ENCODE measurements at regions not wholly inside any gene's neighbourhood (a gene's known extent, or its start where the extent isn't known, plus 50 kb on each side); places are given as distances from the start of the nearest gene placed in this dataset.

GRCh38 chr6:159615918-159616317 lies 77.1 kb downstream of the SOD2 start:
- FAIRE-seq (no peak), DNase-seq (ENCODE audit: extremely low read depth in 1 of 4, low spot score in 3 of 4) (no peak), ATAC-seq (no peak)
- in situ Hi-C loops (cut with MboI): no loop called here
- TF ChIP-seq PCBP1 (IDR thresholded peaks at IDR 0.05; ENCODE audit: low read depth, low read length, poor library complexity, severe bottlenecking) (no peak), CREB3 (tag; conservative IDR thresholded peaks at IDR 0.05; ENCODE audit: low read depth) (no peak), ZNF766 (CRISPR knock-in tag; conservative IDR thresholded peaks at IDR 0.05) (no peak), ZNF780A (CRISPR knock-in tag; IDR thresholded peaks at IDR 0.05) (no peak), ZNF184 (CRISPR knock-in tag; IDR thresholded peaks at IDR 0.05) (no peak), KDM5B (IDR thresholded peaks at IDR 0.05; ENCODE audit: insufficient replicate concordance, low read depth, low read length) (no peak), E4F1 (CRISPR knock-in tag; IDR thresholded peaks at IDR 0.05; ENCODE audit: borderline replicate concordance) (no peak), FUS (optimal IDR thresholded peaks at IDR 0.05; ENCODE audit: low read depth, low read length) (no peak), SRSF7 (optimal IDR thresholded peaks at IDR 0.05; ENCODE audit: low read depth, low read length) (no peak), DEAF1 (CRISPR knock-in tag; IDR thresholded peaks at IDR 0.05) (no peak)
- Histone ChIP-seq H2AFZ (ENCODE audit: low read depth, low read length) (no peak overlapping the region), H3K9me3 (replicated peaks; ENCODE audit: control insufficient read depth, insufficient read depth, low read depth, low read length) (peaks cover 2% of the 10 kb centered on the region; the same call in 1 of the 2 replicates), H3K4me3 (no peak overlapping the region), H3K79me2 (ENCODE audit: control insufficient read depth, insufficient read depth, low read length) (no peaks in the 10 kb centered on the region), H4K20me1 (replicated peaks; ENCODE audit: control insufficient read depth, insufficient read depth, low read length) (no peaks in the 10 kb centered on the region), H3K4me2 (ENCODE audit: insufficient read depth, low read length) (no peak overlapping the region), H3K27ac (ENCODE audit: extremely low read depth, low read depth, low read length) (no peak overlapping the region), H3K27me3 (ENCODE audit: control insufficient read depth in 2 of 2, insufficient read depth in 2 of 2, low read length in 2 of 2) (peaks cover 4 to 31% of the 10 kb centered on the region in 2 experiments; a peak in 4 of 5 replicates), H3K4me1 (replicated peaks in 1 of 2; ENCODE audit: control insufficient read depth in 2 of 2, insufficient read depth in 2 of 2, low read length in 2 of 2) (no peaks in the 10 kb centered on the region), H3K9ac (ENCODE audit: insufficient read depth in 1 of 2, low read depth in 2 of 2, low read length in 2 of 2) (no peak overlapping the region), H3K9me1 (ENCODE audit: control insufficient read depth, insufficient read depth, low read length) (no peaks in the 10 kb centered on the region), H3K36me3 (ENCODE audit: control insufficient read depth, insufficient read depth, low read length) (no peaks in the 10 kb centered on the region)
- 0% methylated on average over 3 of the region's 3 CpGs for WGBS (ENCODE audit: insufficient coverage, low coverage, missing lambda C conversion rate)
- intact Hi-C loops (cut with micrococcal nuclease): no loop called here
- no TSS peak for BruUV-seq (replicated peaks)
- ChIA-PET CTCF (ENCODE audit: low intra/inter-chr PET ratio) (no interaction called here), POLR2A (interaction anchor here (1.2 kb wide), 1 partner anchor 11 kb away, joined by 3 read pairs; no protein-coding TSS in a partner anchor)

Measured in K562 (cell line).